A673 (cell line): ENCODE measurements at regions not wholly inside any gene's neighbourhood (a gene's known extent, or its start where the extent isn't known, plus 50 kb on each side); places are given as distances from the start of the nearest gene placed in this dataset.

Experiments used
- BruUV-seq: library from RNA; stranded (reverse); fragments of 400-500 nt; replicated peaks from 2 replicates; lab custom pipeline; 2021; lab: Mats Ljungman, UMichigan
- CTCF ChIA-PET: fragments of 300-600 bp; sonication (Branson Sonifier 250); formaldehyde crosslinking; loops from one replicate; lab custom pipeline; 2022; ENCODE audit warnings: antibody characterized with exemption; lab: Charles Lee
- POLR2A ChIA-PET: fragments of 300-600 bp; sonication (Branson Sonifier 250); formaldehyde crosslinking; loops from one replicate; lab custom pipeline; 2022; ENCODE audit warnings: antibody characterized with exemption; ENCODE audit not compliant: low non-redundant PET; lab: Charles Lee
- DNase-seq: peaks from one replicate; pipeline ENCODE4 v3.0.0-alpha.2; 2015; ENCODE audit warnings: low spot score
- H3K27ac ChIP-seq: fragments of 200-600 bp; sonication (generic); 2 replicates; pipeline ENCODE4 v1.5.1; 2016; ENCODE audit warnings: mixed run types, low read depth, mild to moderate bottlenecking, mixed read lengths, antibody characterized with exemption, low read length; ENCODE audit not compliant: poor library complexity, severe bottlenecking
- H3K27me3 ChIP-seq: fragments of 200-600 bp; sonication (generic); replicated peaks from 2 replicates; pipeline ENCODE4 v1.6.1; 2017; ENCODE audit warnings: mixed run types, low read depth, mild to moderate bottlenecking, mixed read lengths, antibody characterized with exemption, low read length; ENCODE audit not compliant: insufficient read depth, poor library complexity
- H3K36me3 ChIP-seq: fragments of 200-600 bp; sonication (generic); 2 replicates; pipeline ENCODE4 v1.6.1; 2016; ENCODE audit warnings: mixed run types, mild to moderate bottlenecking, mixed read lengths, antibody characterized with exemption, low read length; ENCODE audit not compliant: insufficient read depth, poor library complexity, severe bottlenecking
- H3K4me1 ChIP-seq: fragments of 200-600 bp; sonication (generic); 2 replicates; pipeline ENCODE4 v1.6.1; 2017; ENCODE audit warnings: mixed run types, mild to moderate bottlenecking, mixed read lengths, antibody characterized with exemption, low read length; ENCODE audit not compliant: insufficient read depth, poor library complexity, severe bottlenecking
- H3K4me3 ChIP-seq: fragments of 200-600 bp; sonication (generic); 2 replicates; pipeline ENCODE4 v1.5.1; 2016; ENCODE audit warnings: low read depth, mixed run types, mild to moderate bottlenecking, mixed read lengths, low read length; ENCODE audit not compliant: poor library complexity, severe bottlenecking
- H3K9me3 ChIP-seq: fragments of 200-600 bp; sonication (generic); 2 replicates; pipeline ENCODE4 v1.6.1; 2016; ENCODE audit warnings: mixed run types, low read depth, mild to moderate bottlenecking, mixed read lengths, antibody characterized with exemption, low read length; ENCODE audit not compliant: poor library complexity, severe bottlenecking
- CTCF ChIP-seq: fragments of 300-800, 200-600 bp; sonication (generic); conservative IDR thresholded peaks from 2 replicates; pipeline ENCODE4 v1.5.1; 2017; ENCODE audit warnings: low read depth, mild to moderate bottlenecking, antibody characterized with exemption, low read length, moderate library complexity, mixed read lengths
- EZH2 ChIP-seq: fragments of 200-600 bp; sonication (generic); IDR thresholded peaks from 2 replicates; pipeline ENCODE4 v1.6.1; 2017; ENCODE audit warnings: borderline replicate concordance, low read depth, mild to moderate bottlenecking, mixed read lengths, antibody characterized with exemption, low read length; ENCODE audit not compliant: poor library complexity, severe bottlenecking
- intact Hi-C: fragments of 100-400 bp; cut with micrococcal nuclease; formaldehyde crosslinking; loops from one replicate; pipeline ENCODE4 v1.10.0; 2022; ENCODE audit not compliant: unreplicated experiment

- no peaks in the 10 kb centered on the region for H3K36me3 ChIP-seq
- H3K9me3 ChIP-seq = no peaks in the 10 kb centered on the region
- DNase-seq = no peak
- peaks cover 37% of the 10 kb centered on the region for H3K27me3 ChIP-seq
- H3K4me3 ChIP-seq = no peak overlapping the region
- TF ChIP-seq EZH2 (no peak), CTCF (no peak)
- no peak overlapping the region for H3K27ac ChIP-seq
- intact Hi-C loops = no loop called here
- ChIA-PET CTCF (no interaction called here), POLR2A (no interaction called here)
- BruUV-seq = no TSS peak
- H3K4me1 ChIP-seq = no peaks in the 10 kb centered on the region
These were observed 129.6 kb upstream of the IGF1 start for GRCh38 chr12:102609996-102610395.

DNA sequence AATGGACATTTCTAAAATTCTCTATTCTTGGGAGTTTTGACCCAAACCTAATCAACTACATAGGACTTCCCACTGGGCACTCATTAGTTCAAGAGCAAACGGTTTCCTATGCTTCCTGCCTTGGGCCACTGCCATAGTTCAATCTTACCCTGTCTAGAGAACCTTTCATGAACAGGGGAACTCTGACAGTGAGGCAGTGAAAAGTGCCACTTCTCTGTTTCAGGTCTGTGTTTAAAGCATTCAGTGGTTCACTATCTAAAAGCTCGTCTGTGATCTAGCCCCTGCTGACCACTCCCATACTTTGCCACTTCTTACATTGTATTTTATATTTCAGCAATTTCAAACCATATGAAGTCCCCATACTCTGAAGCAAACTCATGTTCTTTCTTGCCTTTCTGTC, 122.7 kb upstream of the IGF1 start:
- Histone ChIP-seq H3K4me3 (no peak overlapping the region), H3K27ac (no peak overlapping the region), H3K27me3 (peaks cover 9% of the 10 kb centered on the region), H3K9me3 (no peaks in the 10 kb centered on the region), H3K36me3 (no peaks in the 10 kb centered on the region), H3K4me1 (no peaks in the 10 kb centered on the region)
- ChIA-PET CTCF (no interaction called here), POLR2A (no interaction called here)
- no peak for DNase-seq
- no TSS peak for BruUV-seq
- no peak for TF ChIP-seq CTCF
- TF ChIP-seq EZH2 = no peak
- intact Hi-C loops = no loop called here

DNA sequence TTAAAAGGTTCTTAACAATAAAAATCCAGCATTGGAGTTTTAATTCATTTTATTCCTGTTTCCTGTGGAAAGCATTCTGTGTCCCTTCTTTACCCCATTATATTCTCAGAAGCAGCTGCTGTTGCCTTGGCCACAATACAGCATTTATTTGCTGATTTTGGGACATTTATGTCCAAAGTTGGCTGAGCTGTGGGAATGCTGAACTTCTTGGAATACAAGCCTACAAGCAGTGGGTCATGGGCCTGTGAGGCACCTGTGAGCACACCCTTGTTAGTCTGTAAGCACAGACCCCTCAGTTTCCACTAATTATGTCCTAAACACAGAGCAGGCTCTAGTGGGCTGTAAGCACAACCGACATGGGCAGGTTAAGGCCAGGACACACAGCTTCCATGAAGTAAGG, 122.2 kb upstream of the IGF1 start:
- Histone ChIP-seq H3K27me3 (peaks cover 9% of the 10 kb centered on the region), H3K4me1 (no peaks in the 10 kb centered on the region), H3K9me3 (no peaks in the 10 kb centered on the region), H3K27ac (no peak overlapping the region), H3K4me3 (no peak overlapping the region), H3K36me3 (no peaks in the 10 kb centered on the region)
- intact Hi-C loops = no loop called here
- CTCF ChIA-PET = no interaction called here
- TF ChIP-seq EZH2 (no peak), CTCF (no peak)
- no peak for DNase-seq
- BruUV-seq = no TSS peak
- POLR2A ChIA-PET = no interaction called here
